SK-N-SH (cell line): ENCODE measurements at regions not wholly inside any gene's neighbourhood (a gene's known extent, or its start where the extent isn't known, plus 50 kb on each side); places are given as distances from the start of the nearest gene placed in this dataset.

Source experiments
- CTCF ChIA-PET: fragments of 300-600, 350-600 bp; formaldehyde crosslinking; extraction: SDS; loops from one replicate; lab custom pipeline; 2021; lab: Yijun Ruan, JAX
- POLR2A ChIA-PET: fragments of 350-600 bp; sonication (Branson Sonifier 250); formaldehyde crosslinking; extraction: SDS; loops from one replicate; lab custom pipeline; 2020; ENCODE audit warnings: antibody characterized with exemption, inconsistent platforms; lab: Yijun Ruan, JAX
- DNase-seq: peaks from one replicate; pipeline ENCODE4 v3.0.0; 2012
- H2AFZ ChIP-seq: fragments of 200-600 bp; sonication (generic); 2 replicates; pipeline ENCODE4 v1.8.1; 2016; ENCODE audit warnings: antibody characterized with exemption, mild to moderate bottlenecking, low read depth
- H3F3A ChIP-seq: fragments of 200-600 bp; sonication (generic); replicated peaks from 2 replicates; pipeline ENCODE3; 2016; ENCODE audit warnings: antibody characterized with exemption, mild to moderate bottlenecking; ENCODE audit not compliant: insufficient read depth
- H3K27ac ChIP-seq, 2 experiments: fragments of 200-500 bp in 1 of 2; fragments of 200-600 bp in 1 of 2; sonication (Bioruptor generic) in 1 of 2; sonication (generic), shearing (Covaris generic) in 1 of 2; 2 replicates each; pipeline versions ENCODE4 v1.5.1 to v1.6.1; 2014 to 2016; ENCODE audit warnings: low read depth in 2 of 2, inconsistent platforms in 1 of 2, low read length in 1 of 2, mild to moderate bottlenecking in 1 of 2, mixed read lengths in 1 of 2
- H3K27me3 ChIP-seq: fragments of 200-600 bp; sonication (generic), shearing (Covaris generic); 2 replicates; pipeline ENCODE4 v1.6.1; 2016; ENCODE audit warnings: mixed run types; ENCODE audit not compliant: insufficient read depth
- H3K36me3 ChIP-seq, 2 experiments: fragments of 200-500 bp in 1 of 2; fragments of 200-600 bp in 1 of 2; sonication (Bioruptor generic) in 1 of 2; sonication (generic) in 1 of 2; replicated peaks in 1 of 2; 2 replicates each; pipeline versions ENCODE3 to v1.5.1; 2014 to 2016; ENCODE audit warnings: low read length in 1 of 2, mild to moderate bottlenecking in 1 of 2; ENCODE audit not compliant: insufficient read depth in 2 of 2, control insufficient read depth in 1 of 2
- H3K4me1 ChIP-seq, 2 experiments: fragments of 200-500 bp in 1 of 2; fragments of 200-600 bp in 1 of 2; sonication (Bioruptor generic) in 1 of 2; sonication (generic), shearing (Covaris generic) in 1 of 2; 2 replicates each; pipeline versions ENCODE4 v1.5.1 to v1.6.1; 2014 to 2016; ENCODE audit warnings: low read depth in 1 of 2, low read length in 1 of 2, mixed run types in 1 of 2; ENCODE audit not compliant: insufficient read depth in 2 of 2, control insufficient read depth in 1 of 2
- H3K4me2 ChIP-seq: fragments of 200-600 bp; sonication (generic), shearing (Covaris generic); 2 replicates; pipeline ENCODE4 v1.6.1; 2017; ENCODE audit warnings: mixed run types
- H3K4me3 ChIP-seq, 2 experiments: fragments of 200-500 bp in 1 of 2; fragments of 200-600 bp in 1 of 2; sonication (Bioruptor generic) in 1 of 2; sonication (generic), shearing (Covaris generic) in 1 of 2; 2 replicates each; pipeline versions ENCODE4 v1.5.1 to v1.8.1; 2014 to 2016; ENCODE audit warnings: low read depth in 2 of 2, inconsistent platforms in 1 of 2, low read length in 1 of 2, mild to moderate bottlenecking in 1 of 2, mixed read lengths in 1 of 2, moderate library complexity in 1 of 2
- H3K79me2 ChIP-seq: fragments of 200-600 bp; sonication (generic); 2 replicates; pipeline ENCODE4 v1.8.1; 2017; ENCODE audit warnings: mild to moderate bottlenecking; ENCODE audit not compliant: insufficient read depth
- H3K9ac ChIP-seq: fragments of 200-600 bp; sonication (generic); 2 replicates; pipeline ENCODE4 v1.6.1; 2017; ENCODE audit warnings: mixed run types
- H3K9me2 ChIP-seq: fragments of 200-600 bp; sonication (generic); 2 replicates; pipeline ENCODE4 v1.6.1; 2017; ENCODE audit warnings: mixed run types
- H3K9me3 ChIP-seq: fragments of 200-600 bp; sonication (generic); 2 replicates; pipeline ENCODE4 v1.6.1; 2017; ENCODE audit warnings: mixed run types, mild to moderate bottlenecking, moderate library complexity
- H4K20me1 ChIP-seq: fragments of 200-600 bp; sonication (generic); 2 replicates; pipeline ENCODE4 v1.6.1; 2017; ENCODE audit warnings: mild to moderate bottlenecking, mixed run types; ENCODE audit not compliant: insufficient read depth
- CHD2 ChIP-seq: fragments of 150-350 bp; IDR thresholded peaks from 2 replicates; pipeline ENCODE4 v1.6.1; 2018; ENCODE audit warnings: low read length; ENCODE audit not compliant: partially characterized antibody
- EP300 ChIP-seq, 2 experiments: IDR thresholded peaks; 2 replicates each; pipeline versions ENCODE4 v1.4.0 to v1.6.1; 2012; ENCODE audit warnings: borderline replicate concordance in 1 of 2, low read depth in 1 of 2, low read length in 1 of 2
- EZH2phosphoT487 ChIP-seq: fragments of 200-600 bp; sonication (generic); IDR thresholded peaks from 2 replicates; pipeline ENCODE4 v1.6.1; 2017; ENCODE audit warnings: low read depth, mixed run types, mild to moderate bottlenecking, antibody characterized with exemption, moderate library complexity, borderline replicate concordance
- FOSL2 ChIP-seq: IDR thresholded peaks from 2 replicates; pipeline ENCODE4 v1.4.0; 2012; ENCODE audit warnings: low read depth, mild to moderate bottlenecking, moderate library complexity, borderline replicate concordance
- GABPA ChIP-seq: IDR thresholded peaks from 2 replicates; pipeline ENCODE4 v1.4.0; 2012; ENCODE audit warnings: low read depth, mild to moderate bottlenecking
- GATA2 ChIP-seq: sonication (generic); formaldehyde crosslinking; IDR thresholded peaks from 2 replicates; pipeline ENCODE4 v1.5.0; 2020; ENCODE audit warnings: mild to moderate bottlenecking, missing genetic modification reagents
- JUND ChIP-seq: IDR thresholded peaks from 2 replicates; pipeline ENCODE4 v1.4.0; 2012
- MEF2A ChIP-seq: IDR thresholded peaks from 2 replicates; pipeline ENCODE4 v1.4.0; 2012; ENCODE audit warnings: low read depth, borderline replicate concordance
- MXI1 ChIP-seq: IDR thresholded peaks from 2 replicates; pipeline ENCODE4 v1.6.1; 2012; ENCODE audit warnings: mild to moderate bottlenecking, low read depth, low read length, improper control_type of control experiment
- NRF1 ChIP-seq: IDR thresholded peaks from 2 replicates; pipeline ENCODE4 v1.6.1; 2012; ENCODE audit warnings: low read depth, mild to moderate bottlenecking, low read length
- POLR2AphosphoS5 ChIP-seq: IDR thresholded peaks from 2 replicates; pipeline ENCODE4 v1.6.1; 2012; ENCODE audit warnings: low read depth, low read length
- RAD21 ChIP-seq: IDR thresholded peaks from 2 replicates; pipeline ENCODE4 v1.6.1; 2012; ENCODE audit warnings: mild to moderate bottlenecking, low read length
- RCOR1 ChIP-seq: fragments of 150-350 bp; IDR thresholded peaks from 2 replicates; pipeline ENCODE4 v1.6.1; 2017; ENCODE audit warnings: antibody characterized with exemption, low read length
- RFX5 ChIP-seq: IDR thresholded peaks from 2 replicates; pipeline ENCODE4 v1.6.1; 2012; ENCODE audit warnings: mild to moderate bottlenecking, improper control_type of control experiment, low read length
- RXRA ChIP-seq: IDR thresholded peaks from 2 replicates; pipeline ENCODE4 v1.4.0; 2012; ENCODE audit warnings: low read depth, mild to moderate bottlenecking, borderline replicate concordance
- TEAD4 ChIP-seq: IDR thresholded peaks from 2 replicates; pipeline ENCODE4 v1.4.0; 2012; ENCODE audit warnings: mild to moderate bottlenecking, borderline replicate concordance; ENCODE audit not compliant: insufficient read depth
- YY1 ChIP-seq: IDR thresholded peaks from 2 replicates; pipeline ENCODE4 v1.4.0; 2012; ENCODE audit warnings: low read depth, mild to moderate bottlenecking
- WGBS: methylation state at CpG from one replicate; pipeline ENCODE4 v1.1.6; 2017; ENCODE audit warnings: low lambda C conversion rate; 5-methylcytosine and 5-hydroxymethylcytosine counted together
- TF ChIP-seq, protein P1 (sequence below): IDR thresholded peaks from 2 replicates; pipeline ENCODE4 v1.6.1; 2012; ENCODE audit warnings: mild to moderate bottlenecking, low read depth, low read length, moderate library complexity
- TF ChIP-seq, protein P2 (sequence below): fragments of 150-350 bp; IDR thresholded peaks from 2 replicates; pipeline ENCODE4 v1.6.1; 2017; ENCODE audit warnings: antibody characterized with exemption, low read length, low read depth, borderline replicate concordance
- TF ChIP-seq, protein P3 (sequence below): fragments of 150-350 bp; IDR thresholded peaks from 2 replicates; pipeline ENCODE4 v1.6.1; 2016; ENCODE audit warnings: mild to moderate bottlenecking, low read depth, low read length

DNA sequence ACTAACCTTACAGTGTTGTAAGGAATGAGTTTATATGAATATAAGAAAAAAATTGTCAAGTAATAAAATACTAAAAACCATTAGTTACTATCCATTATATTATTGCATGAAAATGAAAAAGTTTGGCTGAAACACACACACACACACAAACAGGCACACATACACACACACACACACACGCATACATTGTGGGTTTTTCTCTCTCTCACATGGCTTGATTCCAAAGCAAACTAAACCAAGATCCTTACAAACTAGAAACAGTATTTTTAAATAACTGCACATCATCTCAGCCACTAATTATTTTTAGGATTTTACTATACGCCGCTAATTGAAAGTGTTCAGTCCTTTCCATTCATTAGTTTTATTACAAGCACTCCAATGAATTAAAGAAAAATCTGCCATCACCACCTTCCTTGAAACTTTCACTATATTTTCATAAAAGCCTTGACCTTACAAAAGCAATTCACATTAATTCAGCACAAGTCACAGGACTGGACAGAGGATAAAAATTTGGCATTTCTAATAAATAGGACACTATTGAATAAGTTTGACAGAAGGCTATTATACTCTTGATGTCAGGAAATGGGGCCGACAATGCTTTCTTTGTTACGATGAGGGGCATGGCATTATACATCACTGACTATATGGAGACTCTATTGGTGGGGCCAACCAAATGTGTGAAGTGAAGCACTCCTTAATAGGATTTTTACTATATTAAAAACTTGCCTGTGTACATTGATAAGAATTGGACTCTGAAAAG, 187.0 kb upstream of the ESRRG start:
- H3K4me3 ChIP-seq = no peak overlapping the region
- no peaks in the 10 kb centered on the region for H3K27me3 ChIP-seq
- CTCF ChIA-PET = no interaction called here
- 79% methylated on average over 5 of the region's 5 CpGs for WGBS
- H3K4me1 ChIP-seq = no peaks in the 10 kb centered on the region
- H3K9me3 ChIP-seq = no peaks in the 10 kb centered on the region
- TF ChIP-seq JUND (no peak), POLR2AphosphoS5 (no peak), FOSL2 (no peak), EZH2phosphoT487 (no peak), GATA2 (CRISPR knock-in tag) (no peak), NRF1 (no peak), RXRA (no peak), RFX5 (no peak), TEAD4 (no peak), EP300 (IDR thresholded peaks at IDR 0.05; ENCODE audit: borderline replicate concordance in 1 of 2, low read depth in 1 of 2, low read length in 1 of 2) (no peak), MEF2A (no peak), GABPA (no peak), YY1 (no peak), CHD2 (no peak), RCOR1 (no peak), RAD21 (no peak), MXI1 (no peak)
- TF ChIP-seq, protein P1, sequence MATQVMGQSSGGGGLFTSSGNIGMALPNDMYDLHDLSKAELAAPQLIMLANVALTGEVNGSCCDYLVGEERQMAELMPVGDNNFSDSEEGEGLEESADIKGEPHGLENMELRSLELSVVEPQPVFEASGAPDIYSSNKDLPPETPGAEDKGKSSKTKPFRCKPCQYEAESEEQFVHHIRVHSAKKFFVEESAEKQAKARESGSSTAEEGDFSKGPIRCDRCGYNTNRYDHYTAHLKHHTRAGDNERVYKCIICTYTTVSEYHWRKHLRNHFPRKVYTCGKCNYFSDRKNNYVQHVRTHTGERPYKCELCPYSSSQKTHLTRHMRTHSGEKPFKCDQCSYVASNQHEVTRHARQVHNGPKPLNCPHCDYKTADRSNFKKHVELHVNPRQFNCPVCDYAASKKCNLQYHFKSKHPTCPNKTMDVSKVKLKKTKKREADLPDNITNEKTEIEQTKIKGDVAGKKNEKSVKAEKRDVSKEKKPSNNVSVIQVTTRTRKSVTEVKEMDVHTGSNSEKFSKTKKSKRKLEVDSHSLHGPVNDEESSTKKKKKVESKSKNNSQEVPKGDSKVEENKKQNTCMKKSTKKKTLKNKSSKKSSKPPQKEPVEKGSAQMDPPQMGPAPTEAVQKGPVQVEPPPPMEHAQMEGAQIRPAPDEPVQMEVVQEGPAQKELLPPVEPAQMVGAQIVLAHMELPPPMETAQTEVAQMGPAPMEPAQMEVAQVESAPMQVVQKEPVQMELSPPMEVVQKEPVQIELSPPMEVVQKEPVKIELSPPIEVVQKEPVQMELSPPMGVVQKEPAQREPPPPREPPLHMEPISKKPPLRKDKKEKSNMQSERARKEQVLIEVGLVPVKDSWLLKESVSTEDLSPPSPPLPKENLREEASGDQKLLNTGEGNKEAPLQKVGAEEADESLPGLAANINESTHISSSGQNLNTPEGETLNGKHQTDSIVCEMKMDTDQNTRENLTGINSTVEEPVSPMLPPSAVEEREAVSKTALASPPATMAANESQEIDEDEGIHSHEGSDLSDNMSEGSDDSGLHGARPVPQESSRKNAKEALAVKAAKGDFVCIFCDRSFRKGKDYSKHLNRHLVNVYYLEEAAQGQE = no peak
- TF ChIP-seq, protein P2, sequence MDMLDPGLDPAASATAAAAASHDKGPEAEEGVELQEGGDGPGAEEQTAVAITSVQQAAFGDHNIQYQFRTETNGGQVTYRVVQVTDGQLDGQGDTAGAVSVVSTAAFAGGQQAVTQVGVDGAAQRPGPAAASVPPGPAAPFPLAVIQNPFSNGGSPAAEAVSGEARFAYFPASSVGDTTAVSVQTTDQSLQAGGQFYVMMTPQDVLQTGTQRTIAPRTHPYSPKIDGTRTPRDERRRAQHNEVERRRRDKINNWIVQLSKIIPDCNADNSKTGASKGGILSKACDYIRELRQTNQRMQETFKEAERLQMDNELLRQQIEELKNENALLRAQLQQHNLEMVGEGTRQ = no peak
- TF ChIP-seq, protein P3, sequence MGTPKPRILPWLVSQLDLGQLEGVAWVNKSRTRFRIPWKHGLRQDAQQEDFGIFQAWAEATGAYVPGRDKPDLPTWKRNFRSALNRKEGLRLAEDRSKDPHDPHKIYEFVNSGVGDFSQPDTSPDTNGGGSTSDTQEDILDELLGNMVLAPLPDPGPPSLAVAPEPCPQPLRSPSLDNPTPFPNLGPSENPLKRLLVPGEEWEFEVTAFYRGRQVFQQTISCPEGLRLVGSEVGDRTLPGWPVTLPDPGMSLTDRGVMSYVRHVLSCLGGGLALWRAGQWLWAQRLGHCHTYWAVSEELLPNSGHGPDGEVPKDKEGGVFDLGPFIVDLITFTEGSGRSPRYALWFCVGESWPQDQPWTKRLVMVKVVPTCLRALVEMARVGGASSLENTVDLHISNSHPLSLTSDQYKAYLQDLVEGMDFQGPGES = no peak
- H4K20me1 ChIP-seq = no peaks in the 10 kb centered on the region
- H3K27ac ChIP-seq = no peak overlapping the region
- H3K9me2 ChIP-seq = no peaks in the 10 kb centered on the region
- no peak overlapping the region for H3K9ac ChIP-seq
- DNase-seq = no peak
- H2AFZ ChIP-seq = no peak overlapping the region
- H3F3A ChIP-seq = no peaks in the 10 kb centered on the region
- no peaks in the 10 kb centered on the region for H3K79me2 ChIP-seq
- POLR2A ChIA-PET = no interaction called here
- H3K36me3 ChIP-seq = no peaks in the 10 kb centered on the region
- H3K4me2 ChIP-seq = no peak overlapping the region
